AG04450 (cell line): ENCODE measurements at regions not wholly inside any gene's neighbourhood (a gene's known extent, or its start where the extent isn't known, plus 50 kb on each side); places are given as distances from the start of the nearest gene placed in this dataset.
"Not testable (repeated sequence)": the region's sequence is repeated elsewhere in the genome, so short reads cannot be mapped to it uniquely, and the experiment has no call there.

Experiments
- CTCF ChIA-PET: fragments of 300-600, 350-600 bp; formaldehyde crosslinking; extraction: SDS; loops from one replicate; lab custom pipeline; 2022; ENCODE audit warnings: antibody characterized with exemption, inconsistent platforms; lab: Charles Lee
- POLR2A ChIA-PET: fragments of 350-600 bp; formaldehyde crosslinking; extraction: SDS; loops from one replicate; lab custom pipeline; 2021; ENCODE audit warnings: antibody characterized with exemption, inconsistent platforms; lab: Yijun Ruan, JAX
- DNase-seq: peaks from one replicate; pipeline ENCODE4 v3.0.0-alpha.2; 2011; ENCODE audit warnings: low read depth, low spot score
- H3K27ac ChIP-seq: one replicate; pipeline ENCODE4 v1.5.1; 2012; ENCODE audit warnings: low read depth, low read length, control low read depth
- H3K27me3 ChIP-seq: one replicate; pipeline ENCODE4 v1.6.0; 2012; ENCODE audit warnings: low read length; ENCODE audit not compliant: control insufficient read depth, insufficient read depth
- H3K4me3 ChIP-seq: 2 replicates; pipeline ENCODE4 v1.5.1; 2011; ENCODE audit warnings: mild to moderate bottlenecking, low read depth, low read length, control low read depth
- H3K9me3 ChIP-seq: 2 replicates; pipeline ENCODE4 v1.5.1; 2012; ENCODE audit warnings: low read length; ENCODE audit not compliant: control insufficient read depth, insufficient read depth
- TF ChIP-seq, protein P1 (sequence below): IDR thresholded peaks from 2 replicates; pipeline ENCODE4 v1.5.1; 2011; ENCODE audit warnings: low read depth, low read length, control low read depth, inconsistent platforms

DNA sequence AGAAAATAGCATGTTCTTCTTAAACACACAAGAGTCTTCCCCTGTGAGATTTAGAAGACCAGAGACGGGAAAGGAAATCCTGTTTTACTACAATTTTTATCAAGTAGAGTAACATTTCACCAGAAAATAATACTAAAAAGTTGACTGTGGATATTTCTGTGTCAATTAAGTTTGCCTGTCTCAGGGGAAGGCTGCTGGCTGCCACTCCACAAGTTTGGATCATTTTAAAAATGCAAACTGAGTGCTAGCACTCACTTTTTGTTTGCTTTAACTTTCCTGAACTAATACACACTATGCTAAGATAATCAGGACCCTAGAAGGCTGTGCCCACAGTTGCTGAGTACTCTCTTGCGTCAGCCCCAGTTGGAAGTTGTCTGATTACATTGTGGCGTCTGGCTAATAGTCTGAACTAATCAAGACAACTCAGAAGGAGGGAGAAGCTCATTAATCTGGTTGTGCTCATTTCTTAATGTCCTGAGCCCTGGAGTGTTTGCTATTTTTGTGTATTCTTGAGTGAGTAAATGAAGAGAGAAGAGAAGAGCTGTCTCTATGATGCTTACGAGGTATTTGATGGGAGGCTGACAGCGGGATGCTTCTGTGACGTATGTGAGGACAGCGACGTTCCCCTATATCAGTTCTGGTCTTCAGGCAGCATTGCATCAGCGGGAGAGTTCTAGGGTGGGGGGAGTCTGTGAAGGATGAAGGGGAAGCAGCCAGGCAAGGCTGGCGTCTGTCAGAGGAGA lies 664.2 kb downstream of the QKI start:
- no peak overlapping the region for H3K4me3 ChIP-seq
- no peaks in the 10 kb centered on the region for H3K27me3 ChIP-seq
- no peak overlapping the region for H3K27ac ChIP-seq
- CTCF ChIA-PET: no interaction called here
- TF ChIP-seq, protein P1, sequence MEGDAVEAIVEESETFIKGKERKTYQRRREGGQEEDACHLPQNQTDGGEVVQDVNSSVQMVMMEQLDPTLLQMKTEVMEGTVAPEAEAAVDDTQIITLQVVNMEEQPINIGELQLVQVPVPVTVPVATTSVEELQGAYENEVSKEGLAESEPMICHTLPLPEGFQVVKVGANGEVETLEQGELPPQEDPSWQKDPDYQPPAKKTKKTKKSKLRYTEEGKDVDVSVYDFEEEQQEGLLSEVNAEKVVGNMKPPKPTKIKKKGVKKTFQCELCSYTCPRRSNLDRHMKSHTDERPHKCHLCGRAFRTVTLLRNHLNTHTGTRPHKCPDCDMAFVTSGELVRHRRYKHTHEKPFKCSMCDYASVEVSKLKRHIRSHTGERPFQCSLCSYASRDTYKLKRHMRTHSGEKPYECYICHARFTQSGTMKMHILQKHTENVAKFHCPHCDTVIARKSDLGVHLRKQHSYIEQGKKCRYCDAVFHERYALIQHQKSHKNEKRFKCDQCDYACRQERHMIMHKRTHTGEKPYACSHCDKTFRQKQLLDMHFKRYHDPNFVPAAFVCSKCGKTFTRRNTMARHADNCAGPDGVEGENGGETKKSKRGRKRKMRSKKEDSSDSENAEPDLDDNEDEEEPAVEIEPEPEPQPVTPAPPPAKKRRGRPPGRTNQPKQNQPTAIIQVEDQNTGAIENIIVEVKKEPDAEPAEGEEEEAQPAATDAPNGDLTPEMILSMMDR: no peak
- POLR2A ChIA-PET: no interaction called here
- peaks cover 45% of the 10 kb centered on the region for H3K9me3 ChIP-seq
- no peak for DNase-seq

DNA sequence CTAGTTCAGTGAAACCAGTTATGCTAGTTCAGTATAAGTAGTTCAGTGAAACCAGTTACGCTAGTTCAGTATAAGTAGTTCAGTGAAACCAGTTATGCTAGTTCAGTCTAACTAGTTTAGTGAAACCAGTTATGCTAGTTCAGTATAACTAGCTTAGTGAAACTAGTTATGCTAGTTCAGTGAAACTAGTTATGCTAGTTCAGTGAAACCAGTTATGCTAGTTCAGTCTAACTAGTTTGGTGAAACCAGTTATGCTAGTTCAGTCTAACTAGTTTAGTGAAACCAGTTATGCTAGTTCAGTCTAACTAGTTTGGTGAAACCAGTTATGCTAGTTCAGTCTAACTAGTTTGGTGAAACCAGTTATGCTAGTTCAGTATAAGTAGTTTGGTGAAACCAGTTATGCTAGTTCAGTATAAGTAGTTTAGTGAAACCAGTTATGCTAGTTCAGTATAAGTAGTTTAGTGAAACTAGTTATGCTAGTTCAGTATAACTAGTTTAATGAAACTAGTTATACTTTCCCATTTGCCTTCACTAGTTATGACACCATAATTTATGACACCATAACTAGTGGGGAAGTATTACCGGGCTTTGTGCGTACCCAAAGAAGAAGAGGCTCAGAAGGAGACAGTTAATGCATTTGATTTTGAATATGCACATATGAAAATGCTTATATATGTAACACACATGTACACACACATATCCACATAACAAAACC lies 662.5 kb downstream of the QKI start:
- POLR2A ChIA-PET, H3K27ac ChIP-seq, DNase-seq, CTCF ChIA-PET, H3K4me3 ChIP-seq, H3K27me3 ChIP-seq: not testable (repeated sequence)
- H3K9me3 ChIP-seq: peaks cover 36% of the 10 kb centered on the region

DNA sequence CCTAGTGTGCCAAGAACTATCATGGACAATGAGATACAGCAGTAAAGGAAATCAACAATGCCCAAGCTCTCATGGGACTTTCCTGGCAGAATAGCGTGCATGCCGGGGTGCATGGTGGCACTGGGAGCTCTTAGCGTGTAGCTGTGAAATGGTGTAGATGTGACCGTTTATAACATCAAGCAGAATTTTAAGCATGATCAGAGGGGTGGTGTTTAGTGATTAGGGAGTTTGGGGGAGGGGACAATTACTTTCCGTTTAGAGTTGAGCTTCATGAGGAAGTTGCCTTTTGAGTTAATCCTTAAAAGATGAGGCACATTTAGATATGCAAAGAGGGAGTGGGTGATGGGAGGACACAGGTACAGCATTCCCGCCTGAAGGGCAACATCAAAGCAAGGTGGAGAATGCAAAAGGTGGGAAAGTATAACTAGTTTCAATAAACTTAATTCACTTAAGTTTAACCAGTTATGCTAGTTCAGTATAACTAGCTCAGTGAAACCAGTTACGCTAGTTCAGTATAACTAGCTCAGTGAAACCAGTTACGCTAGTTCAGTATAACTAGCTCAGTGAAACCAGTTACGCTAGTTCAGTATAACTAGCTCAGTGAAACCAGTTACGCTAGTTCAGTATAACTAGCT lies 661.6 kb downstream of the QKI start:
- H3K27ac ChIP-seq: no peak overlapping the region
- peaks cover 28% of the 10 kb centered on the region for H3K9me3 ChIP-seq
- H3K4me3 ChIP-seq: no peak overlapping the region
- ChIA-PET POLR2A (no interaction called here), CTCF (no interaction called here)
- TF ChIP-seq, protein P1: no peak
- H3K27me3 ChIP-seq: no peaks in the 10 kb centered on the region
- no peak for DNase-seq

DNA sequence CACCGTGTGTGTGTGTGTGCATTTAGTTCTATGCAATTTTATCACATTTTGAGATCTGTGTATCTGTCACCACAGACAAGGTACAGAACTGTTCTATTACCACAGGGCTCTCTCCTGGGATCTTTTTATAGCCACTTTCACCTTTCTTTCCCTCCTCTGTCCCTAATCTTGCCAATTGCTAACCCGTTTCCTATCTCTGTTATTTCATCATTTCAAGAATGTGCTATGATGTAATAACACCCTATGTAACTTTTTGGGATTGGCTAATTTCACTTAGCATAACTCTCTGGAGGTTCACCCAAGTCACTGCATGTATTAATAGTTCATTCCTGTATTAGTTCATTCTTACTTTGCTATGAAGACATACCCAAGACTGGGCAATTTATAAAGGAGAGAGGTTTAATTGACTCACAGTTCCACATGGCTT lies 657.7 kb downstream of the QKI start:
- Histone ChIP-seq H3K27me3 (no peaks in the 10 kb centered on the region), H3K9me3 (peaks cover 10% of the 10 kb centered on the region), H3K27ac (no peak overlapping the region), H3K4me3 (no peak overlapping the region)
- CTCF ChIA-PET: no interaction called here
- POLR2A ChIA-PET: no interaction called here
- TF ChIP-seq, protein P1: no peak
- no peak for DNase-seq

DNA sequence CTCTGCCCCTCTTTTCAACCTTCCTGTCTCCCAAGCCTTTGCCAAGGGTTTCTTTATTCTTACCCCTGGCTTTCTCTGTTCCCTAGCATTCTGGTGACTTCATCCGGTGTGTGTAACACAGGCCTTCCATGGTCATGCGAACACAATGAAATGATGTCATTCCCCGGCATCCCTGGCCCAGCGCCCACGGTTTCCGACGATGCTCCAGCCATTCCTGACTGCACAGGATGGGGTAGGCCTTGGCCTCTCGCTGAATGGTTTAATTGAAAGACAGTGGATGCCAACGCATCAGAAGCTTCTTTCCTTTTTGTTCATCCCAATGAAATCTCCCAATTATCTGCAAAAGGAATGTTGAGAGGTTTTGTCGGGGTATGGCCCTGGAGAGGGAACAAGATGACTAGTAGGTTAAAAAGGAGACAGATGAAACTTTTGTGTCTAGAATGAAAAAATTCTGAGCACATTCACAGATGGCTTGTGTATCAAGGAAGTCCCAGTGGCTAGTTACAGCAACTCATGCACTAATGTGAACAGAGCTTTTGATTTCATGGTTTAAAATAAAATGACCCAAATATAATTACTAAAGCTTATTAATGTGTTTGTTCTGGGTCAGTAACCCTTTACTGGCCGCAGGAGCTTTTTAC lies 655.0 kb downstream of the QKI start:
- Histone ChIP-seq H3K27me3 (no peaks in the 10 kb centered on the region), H3K4me3 (no peak overlapping the region), H3K9me3 (peaks cover 5% of the 10 kb centered on the region), H3K27ac (no peak overlapping the region)
- no peak for DNase-seq
- ChIA-PET CTCF (no interaction called here), POLR2A (no interaction called here)
- TF ChIP-seq, protein P1: no peak
